SK-N-SH treated with all-trans-retinoic acid at 6 μM for 48 hours (cell line): ENCODE measurements at regions not wholly inside any gene's neighbourhood (a gene's known extent, or its start where the extent isn't known, plus 50 kb on each side); places are given as distances from the start of the nearest gene placed in this dataset.

Experiments
- ARNTL ChIP-seq: fragments of 450-650 bp; formaldehyde crosslinking; IDR thresholded peaks from 2 replicates; pipeline ENCODE4 v1.5.0; 2020; ENCODE audit warnings: low read depth, mild to moderate bottlenecking, moderate library complexity, borderline replicate concordance
- CSRNP3 ChIP-seq: fragments of 250-450 bp; sonication (Bioruptor Pico); IDR thresholded peaks from 2 replicates; pipeline ENCODE4 v1.5.1; 2021; ENCODE audit warnings: mild to moderate bottlenecking, moderate library complexity
- ISL1 ChIP-seq: fragments of 250-450 bp; sonication (Bioruptor Pico); IDR thresholded peaks from 2 replicates; pipeline ENCODE4 v2.1.2; 2022; ENCODE audit warnings: mild to moderate bottlenecking, moderate library complexity
- OSR1 ChIP-seq: fragments of 250-450 bp; sonication (Bioruptor Pico); IDR thresholded peaks from 2 replicates; pipeline ENCODE4 v1.8.0; 2022; ENCODE audit warnings: moderate library complexity, mild to moderate bottlenecking, inconsistent platforms
- PATZ1 ChIP-seq: fragments of 250-450 bp; sonication (Bioruptor Pico); IDR thresholded peaks from 2 replicates; pipeline ENCODE4 v1.8.0; 2020; ENCODE audit warnings: mild to moderate bottlenecking, moderate library complexity, borderline replicate concordance
- PPARA ChIP-seq: fragments of 250-450 bp; sonication (Bioruptor Pico); IDR thresholded peaks from 2 replicates; pipeline ENCODE4 v1.5.0; 2020; ENCODE audit warnings: mild to moderate bottlenecking, borderline replicate concordance
- RARB ChIP-seq: fragments of 250-450 bp; sonication (Bioruptor Pico); IDR thresholded peaks from 2 replicates; pipeline ENCODE4 v1.8.0; 2021; ENCODE audit warnings: mild to moderate bottlenecking, moderate library complexity
- SNAI2 ChIP-seq: fragments of 250-450 bp; sonication (Bioruptor Pico); IDR thresholded peaks from 2 replicates; pipeline ENCODE4 v1.5.0; 2020; ENCODE audit warnings: mild to moderate bottlenecking, moderate library complexity
- TCF4 ChIP-seq: fragments of 250-450 bp; sonication (Bioruptor Pico); IDR thresholded peaks from 2 replicates; pipeline ENCODE4 v1.8.0; 2021; ENCODE audit warnings: mild to moderate bottlenecking, moderate library complexity, borderline replicate concordance
- TSHZ2 ChIP-seq: fragments of 250-450 bp; sonication (Bioruptor Pico); IDR thresholded peaks from 2 replicates; pipeline ENCODE4 v1.5.0; 2020; ENCODE audit warnings: mild to moderate bottlenecking, moderate library complexity
- ZC3H10 ChIP-seq: fragments of 250-450 bp; sonication (Bioruptor Pico); IDR thresholded peaks from 2 replicates; pipeline ENCODE4 v1.5.1; 2021; ENCODE audit warnings: mild to moderate bottlenecking, moderate library complexity
- ZFP3 ChIP-seq: fragments of 250-450 bp; sonication (Bioruptor Pico); IDR thresholded peaks from 2 replicates; pipeline ENCODE4 v1.5.0; 2020; ENCODE audit warnings: mild to moderate bottlenecking, moderate library complexity
- ZNF70 ChIP-seq: fragments of 450-650 bp; formaldehyde crosslinking; IDR thresholded peaks from 2 replicates; pipeline ENCODE4 v1.5.0; 2020; ENCODE audit warnings: mild to moderate bottlenecking, moderate library complexity

- TF ChIP-seq ZFP3 (CRISPR knock-in tag) (no peak), PATZ1 (CRISPR knock-in tag) (no peak), ZC3H10 (no peak), PPARA (CRISPR knock-in tag) (no peak), ARNTL (no peak), ISL1 (no peak), RARB (CRISPR knock-in tag) (no peak), CSRNP3 (CRISPR knock-in tag) (no peak), OSR1 (CRISPR knock-in tag) (no peak), TCF4 (CRISPR knock-in tag) (no peak), ZNF70 (CRISPR knock-in tag) (no peak), SNAI2 (no peak), TSHZ2 (CRISPR knock-in tag) (no peak)
These were observed 146.9 kb upstream of the PHACTR1 start for GRCh38 chr6:12569646-12570045.
